Ovary (tissue), 7 donors: ENCODE measurements at regions not wholly inside any gene's neighbourhood (a gene's known extent, or its start where the extent isn't known, plus 50 kb on each side); places are given as distances from the start of the nearest gene placed in this dataset.

ENCODE experiments used
- DNase-seq, 5 donors: peaks; one replicate each; pipeline ENCODE4 v3.0.0-alpha.2; 2019 to 2020
- H3K27ac ChIP-seq, 2 donors: fragments of 200-600 bp; one replicate each; pipeline versions ENCODE4 v1.5.1 to v1.8.0; 2019 to 2022
- H3K27me3 ChIP-seq: fragments of 200-600 bp; one replicate; pipeline ENCODE4 v1.8.0; 2022
- H3K36me3 ChIP-seq: fragments of 200-600 bp; sonication (generic); one replicate; pipeline ENCODE4 v1.5.1; 2019
- H3K4me1 ChIP-seq: one replicate; pipeline ENCODE4 v1.8.1; 2013; ENCODE audit warnings: mild to moderate bottlenecking, moderate library complexity; ENCODE audit not compliant: insufficient read depth
- H3K4me3 ChIP-seq: fragments of 200-600 bp; sonication (generic); one replicate; pipeline ENCODE4 v1.5.1; 2017
- H3K9me3 ChIP-seq, 2 donors: fragments of 200-600 bp in 1 of 2; sonication (generic) in 1 of 2; one replicate each; pipeline versions ENCODE4 v1.5.1 to v1.8.1; 2013 to 2019; ENCODE audit warnings: mild to moderate bottlenecking in 1 of 2, moderate library complexity in 1 of 2
- EP300 ChIP-seq: sonication (generic); formaldehyde crosslinking; IDR thresholded peaks from one replicate; pipeline ENCODE4 v1.6.1; 2017; ENCODE audit warnings: antibody characterized with exemption
- POLR2A ChIP-seq: fragments of 450-650 bp; IDR thresholded peaks from one replicate; pipeline ENCODE4 v1.6.1; 2017; ENCODE audit warnings: antibody characterized with exemption, mild to moderate bottlenecking, moderate library complexity
- WGBS, 3 donors: extraction: QIAGEN DNeasy Blood & Tissue Kit in 1 of 3; methylation state at CpG; one replicate each; pipeline versions ENCODE4 v1.1.5 to v1.1.7; 2013 to 2017; 5-methylcytosine and 5-hydroxymethylcytosine counted together
- intact Hi-C, 4 donors: fragments of 100-400 bp; cut with DNase I; formaldehyde crosslinking; loops; one replicate each; pipeline versions ENCODE4 v1.11.0 to v1.15.1; 2022 to 2023
- TF ChIP-seq, protein P1 (sequence below), 3 donors: fragments of 450-650 bp in 2 of 3; fragments of 200-600 bp in 1 of 3; IDR thresholded peaks; one replicate each; pipeline versions ENCODE4 v1.5.1 to v1.8.0; 2016 to 2022; ENCODE audit warnings: antibody characterized with exemption in 3 of 3, mild to moderate bottlenecking in 1 of 3
- donor health status: DM: no; HTN: no; CAD: no; lungs with moderate emphysema.
- donor health status: DM: no; HTN: no; CAD: no.
- donor health status: Bipolar disorder and iron deficiency.
- donor health status: DM: no; HTN: no; CAD: no.
- donor health status: DM: yes; HTN: yes; CAD: no.

DNA sequence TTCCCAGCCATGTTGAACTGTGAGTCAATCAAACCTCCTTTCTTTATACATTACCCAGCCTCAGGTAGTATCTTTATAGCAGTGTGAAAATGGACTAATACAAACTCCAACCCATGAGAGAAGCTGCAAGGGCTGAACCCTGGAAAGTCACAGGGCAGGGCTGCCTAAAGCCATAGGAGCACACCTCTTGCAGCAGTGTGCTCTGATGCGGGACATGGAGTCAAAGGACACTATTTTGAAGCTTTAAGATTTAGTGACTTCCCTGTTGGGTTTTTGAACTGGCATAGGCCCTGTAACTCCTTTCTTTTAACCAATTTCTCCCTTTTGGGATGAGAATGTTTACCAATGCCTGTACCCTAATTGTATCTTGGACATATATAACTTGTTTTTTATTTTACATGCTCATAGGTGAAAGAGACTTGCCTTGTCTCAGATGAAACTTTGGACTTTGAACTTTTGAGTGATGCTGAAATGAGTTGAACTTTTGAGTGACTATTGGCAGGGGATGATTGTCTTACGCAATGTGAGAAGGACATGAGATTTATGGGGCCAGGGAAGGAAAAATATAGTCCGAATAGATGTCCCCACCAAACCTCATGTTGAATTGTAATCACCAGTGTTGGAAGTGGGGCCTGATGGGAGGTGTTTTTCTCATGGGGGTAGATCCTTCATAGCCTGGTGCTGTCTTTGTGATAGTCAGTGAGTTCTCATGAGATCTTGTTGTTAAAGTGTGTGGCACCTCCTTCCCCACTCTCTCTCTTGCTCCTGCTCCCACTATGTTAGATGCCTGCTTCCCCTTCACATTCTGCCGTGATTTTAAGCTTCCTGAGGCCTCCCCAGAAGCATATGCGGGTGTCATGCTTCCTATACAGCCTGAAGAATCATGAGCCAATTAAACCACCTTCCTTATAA lies 159.5 kb upstream of the SPEF2 start:
- H3K4me1 ChIP-seq, result no peaks in the 10 kb centered on the region
- no peak for DNase-seq
- no peak overlapping the region for H3K27ac ChIP-seq
- no peaks in the 10 kb centered on the region for H3K9me3 ChIP-seq
- intact Hi-C loops, result no loop called here
- TF ChIP-seq POLR2A, result no peak
- TF ChIP-seq, protein P1, sequence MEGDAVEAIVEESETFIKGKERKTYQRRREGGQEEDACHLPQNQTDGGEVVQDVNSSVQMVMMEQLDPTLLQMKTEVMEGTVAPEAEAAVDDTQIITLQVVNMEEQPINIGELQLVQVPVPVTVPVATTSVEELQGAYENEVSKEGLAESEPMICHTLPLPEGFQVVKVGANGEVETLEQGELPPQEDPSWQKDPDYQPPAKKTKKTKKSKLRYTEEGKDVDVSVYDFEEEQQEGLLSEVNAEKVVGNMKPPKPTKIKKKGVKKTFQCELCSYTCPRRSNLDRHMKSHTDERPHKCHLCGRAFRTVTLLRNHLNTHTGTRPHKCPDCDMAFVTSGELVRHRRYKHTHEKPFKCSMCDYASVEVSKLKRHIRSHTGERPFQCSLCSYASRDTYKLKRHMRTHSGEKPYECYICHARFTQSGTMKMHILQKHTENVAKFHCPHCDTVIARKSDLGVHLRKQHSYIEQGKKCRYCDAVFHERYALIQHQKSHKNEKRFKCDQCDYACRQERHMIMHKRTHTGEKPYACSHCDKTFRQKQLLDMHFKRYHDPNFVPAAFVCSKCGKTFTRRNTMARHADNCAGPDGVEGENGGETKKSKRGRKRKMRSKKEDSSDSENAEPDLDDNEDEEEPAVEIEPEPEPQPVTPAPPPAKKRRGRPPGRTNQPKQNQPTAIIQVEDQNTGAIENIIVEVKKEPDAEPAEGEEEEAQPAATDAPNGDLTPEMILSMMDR (IDR thresholded peaks at IDR 0.05), result no peak
- TF ChIP-seq EP300, result no peak
- H3K4me3 ChIP-seq, result no peak overlapping the region
- 85 to 86% (median 86%) methylated on average over 5 of the region's 5 CpGs for WGBS, 3 donors
- no peaks in the 10 kb centered on the region for H3K36me3 ChIP-seq
- no peaks in the 10 kb centered on the region for H3K27me3 ChIP-seq

DNA sequence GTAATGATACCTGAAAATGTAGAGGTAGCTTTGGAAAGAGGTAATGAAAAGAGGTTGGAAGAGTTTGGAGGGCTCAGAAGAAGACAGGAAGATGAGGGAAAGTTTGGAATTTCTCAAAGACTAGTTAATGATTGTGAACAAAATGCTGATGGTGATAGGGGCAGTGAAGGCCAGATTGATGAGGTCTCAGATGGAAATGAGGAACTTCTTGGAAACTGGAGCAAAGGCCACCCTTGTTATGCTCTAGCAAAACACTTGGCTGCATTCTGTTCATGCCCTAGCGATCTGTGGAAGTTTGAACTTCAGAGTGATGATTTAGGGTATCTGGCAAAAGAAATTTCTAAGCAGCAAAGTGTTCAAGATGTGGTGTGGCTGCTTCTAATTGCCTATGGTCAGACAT lies 161.2 kb upstream of the SPEF2 start:
- Histone ChIP-seq H3K9me3 (no peaks in the 10 kb centered on the region), H3K4me3 (no peak overlapping the region), H3K27ac (no peak overlapping the region), H3K4me1 (no peaks in the 10 kb centered on the region), H3K36me3 (no peaks in the 10 kb centered on the region), H3K27me3 (no peaks in the 10 kb centered on the region)
- intact Hi-C loops, result no loop called here
- no peak for TF ChIP-seq EP300
- TF ChIP-seq POLR2A, result no peak
- TF ChIP-seq, protein P1 (IDR thresholded peaks at IDR 0.05), result no peak
- DNase-seq, result no peak
- WGBS, 3 donors, result 42 to 66% (median 53%) methylated on average over 1 of the region's 1 CpG

DNA sequence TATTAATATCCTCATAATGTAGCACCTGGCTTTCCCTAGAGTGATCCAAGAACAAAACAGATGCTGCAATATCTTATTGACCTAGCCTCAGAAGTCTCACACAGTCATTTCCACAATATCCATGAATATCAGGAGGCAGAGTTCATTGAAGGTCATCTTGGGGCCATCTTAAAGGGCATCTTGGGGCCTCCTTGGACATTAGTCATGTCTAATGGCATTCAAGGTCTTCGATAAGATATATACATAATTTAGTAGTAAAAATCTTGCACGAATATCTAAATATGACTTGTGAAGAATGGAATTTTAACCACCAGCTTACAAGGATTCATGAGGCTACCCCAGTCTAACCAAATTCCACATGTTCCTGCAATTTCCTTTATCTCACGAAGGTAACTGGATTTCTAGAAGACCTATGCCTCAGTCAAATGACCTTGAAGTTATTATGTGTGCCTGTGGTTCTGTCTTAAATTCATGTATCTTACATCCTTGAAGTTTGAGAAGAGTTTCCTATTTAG lies 163.6 kb upstream of the SPEF2 start:
- Histone ChIP-seq H3K4me3 (no peak overlapping the region), H3K4me1 (no peaks in the 10 kb centered on the region), H3K27me3 (no peaks in the 10 kb centered on the region), H3K27ac (no peak overlapping the region), H3K36me3 (no peaks in the 10 kb centered on the region), H3K9me3 (no peaks in the 10 kb centered on the region)
- intact Hi-C loops, result no loop called here
- WGBS, 3 donors, result 72 to 83% (median 75%) methylated on average over 3 of the region's 3 CpGs
- no peak for DNase-seq
- TF ChIP-seq, protein P1 (IDR thresholded peaks at IDR 0.05), result no peak
- TF ChIP-seq EP300, result no peak
- TF ChIP-seq POLR2A, result no peak

DNA sequence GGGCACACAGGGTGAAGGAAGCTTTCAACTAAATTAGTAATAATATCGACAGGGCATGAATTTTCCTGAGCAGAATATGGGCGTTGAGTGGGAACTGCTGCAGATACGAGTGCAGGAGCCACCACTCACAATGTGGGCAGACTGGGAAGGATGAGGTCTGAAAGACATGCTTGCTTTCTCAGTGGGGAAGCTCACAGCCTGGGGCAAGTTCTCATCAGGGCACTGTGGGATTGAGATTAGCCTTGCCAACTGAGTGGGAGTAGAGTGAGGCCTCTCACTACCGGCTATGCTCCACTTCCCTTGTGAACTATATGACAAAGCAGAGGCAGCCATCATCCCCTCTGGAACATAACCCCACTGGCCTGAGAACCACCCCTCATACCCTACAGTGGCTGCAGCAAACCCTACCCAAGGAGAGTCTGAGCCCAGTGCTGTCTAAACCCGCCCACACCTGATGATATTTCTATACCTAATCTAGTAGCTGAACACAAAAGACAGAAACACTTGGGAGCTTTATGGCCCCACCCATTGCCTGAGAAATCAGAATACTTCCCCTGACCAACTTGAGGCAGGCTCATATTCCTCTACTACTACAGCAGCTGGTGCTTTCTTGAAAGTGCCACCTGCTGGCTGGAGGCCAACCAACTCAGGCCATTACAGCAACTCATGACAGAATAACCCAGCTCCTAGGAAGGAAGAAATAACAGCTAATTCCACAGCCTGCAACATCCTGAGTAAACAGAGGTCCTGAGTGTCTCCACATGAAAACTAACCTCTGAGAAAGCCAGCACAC lies 173.7 kb upstream of the SPEF2 start:
- Histone ChIP-seq H3K27me3 (no peaks in the 10 kb centered on the region), H3K27ac (no peak overlapping the region), H3K36me3 (no peaks in the 10 kb centered on the region), H3K9me3 (no peaks in the 10 kb centered on the region), H3K4me1 (no peaks in the 10 kb centered on the region), H3K4me3 (no peak overlapping the region)
- intact Hi-C loops, result no loop called here
- no peak for DNase-seq
- TF ChIP-seq, protein P1 (IDR thresholded peaks at IDR 0.05), result no peak
- no peak for TF ChIP-seq POLR2A
- no peak for TF ChIP-seq EP300
- WGBS, 3 donors, result 90 to 93% (median 93%) methylated on average over 5 of the region's 5 CpGs
